GM12878 (cell line): ENCODE measurements at regions not wholly inside any gene's neighbourhood (a gene's known extent, or its start where the extent isn't known, plus 50 kb on each side); places are given as distances from the start of the nearest gene placed in this dataset.

Experiments used
- ATAC-seq: fragments of 200-7000 bp; cut with Tn5 transposase; 3 replicates; pipeline ENCODE4 v1.9.1; 2020; ENCODE audit warnings: mild to moderate bottlenecking, moderate library complexity
- BruUV-seq: library from RNA; stranded (reverse); fragments of 400-500 nt; replicated peaks from 2 replicates; lab custom pipeline; 2021; lab: Mats Ljungman, UMichigan
- CTCF ChIA-PET: fragments of 300-600 bp; sonication (Branson Sonifier 250); formaldehyde crosslinking; extraction: SDS; loops from one replicate; lab custom pipeline; 2021; ENCODE audit warnings: inconsistent platforms; lab: Yijun Ruan, JAX
- POLR2A ChIA-PET: fragments of 350-600 bp; formaldehyde crosslinking; extraction: SDS; loops from one replicate; lab custom pipeline; 2021; ENCODE audit warnings: inconsistent platforms; lab: Charles Lee
- RAD21 ChIA-PET: fragments of 300-600 bp; sonication (Branson Sonifier 250); formaldehyde crosslinking; loops from one replicate; lab custom pipeline; 2023; ENCODE audit warnings: antibody characterized with exemption; ENCODE audit not compliant: unreplicated experiment; lab: Charles Lee
- SMC1A ChIA-PET: fragments of 300-600 bp; sonication (Branson Sonifier 250); formaldehyde crosslinking; loops from one replicate; lab custom pipeline; 2023; ENCODE audit not compliant: unreplicated experiment, uncharacterized antibody; lab: Charles Lee
- DNase-seq: peaks from one replicate; pipeline ENCODE4 v3.0.0-alpha.2; 2011; ENCODE audit warnings: low read depth, low spot score
- FAIRE-seq: peaks from 3 replicates; lab custom pipeline; 2011; peaks lifted over from hg19 to GRCh38; lab: Jason Lieb, UNC
- H2AFZ ChIP-seq: 2 replicates; pipeline ENCODE4 v1.6.0; 2011; ENCODE audit warnings: low read depth, low read length, control low read depth; ENCODE audit not compliant: control insufficient read depth
- H3K27ac ChIP-seq: 2 replicates; pipeline ENCODE4 v1.5.1; 2011; ENCODE audit warnings: control low read depth; ENCODE audit not compliant: control insufficient read depth, insufficient read depth
- H3K27me3 ChIP-seq, 2 experiments: replicated peaks in 1 of 2; 2 replicates each; pipeline versions ENCODE4 v1.6.0 to v1.6.1; 2011; ENCODE audit warnings: low read length in 1 of 2; ENCODE audit not compliant: control insufficient read depth in 2 of 2, insufficient read depth in 2 of 2
- H3K36me3 ChIP-seq, 2 experiments: 2 replicates each; pipeline ENCODE4 v1.5.1; 2011; ENCODE audit warnings: low read length in 1 of 2; ENCODE audit not compliant: control insufficient read depth in 2 of 2, insufficient read depth in 2 of 2
- H3K4me1 ChIP-seq: 2 replicates; pipeline ENCODE4 v1.6.1; 2011; ENCODE audit warnings: mild to moderate bottlenecking, low read length, moderate library complexity, mixed read lengths; ENCODE audit not compliant: control insufficient read depth, insufficient read depth
- H3K4me2 ChIP-seq: 2 replicates; pipeline ENCODE4 v1.6.0; 2011; ENCODE audit warnings: control low read depth; ENCODE audit not compliant: control insufficient read depth, insufficient read depth
- H3K4me3 ChIP-seq: fragments of 200-600 bp; sonication (generic); 2 replicates; pipeline ENCODE4 v1.5.1; 2016
- H3K79me2 ChIP-seq: 2 replicates; pipeline ENCODE4 v1.6.0; 2011; ENCODE audit warnings: low read length; ENCODE audit not compliant: control insufficient read depth, insufficient read depth
- H3K9ac ChIP-seq: 2 replicates; pipeline ENCODE4 v1.8.0; 2011; ENCODE audit warnings: low read length, control low read depth, mixed read lengths; ENCODE audit not compliant: control insufficient read depth, insufficient read depth
- H3K9me3 ChIP-seq: replicated peaks from 3 replicates; pipeline ENCODE4 v1.5.1; 2011; ENCODE audit warnings: mild to moderate bottlenecking, low read length; ENCODE audit not compliant: control insufficient read depth, insufficient read depth
- H4K20me1 ChIP-seq: 2 replicates; pipeline ENCODE4 v1.6.0; 2011; ENCODE audit not compliant: control insufficient read depth, insufficient read depth
- ASH2L ChIP-seq: fragments of 300-600, 200-600 bp; sonication (generic); IDR thresholded peaks from 2 replicates; pipeline ENCODE4 v1.6.1; 2017; ENCODE audit warnings: low read depth, mild to moderate bottlenecking, borderline replicate concordance
- BHLHE40 ChIP-seq, 2 experiments: fragments of 450-650 bp in 1 of 2; IDR thresholded peaks; 2 replicates each; pipeline ENCODE4 v1.6.1; 2011 to 2017; ENCODE audit warnings: low read depth in 2 of 2, borderline replicate concordance in 1 of 2, improper control_type of control experiment in 1 of 2, low read length in 1 of 2, mild to moderate bottlenecking in 1 of 2
- CREB1 ChIP-seq: IDR thresholded peaks from 2 replicates; pipeline ENCODE4 v1.6.1; 2012; ENCODE audit warnings: low read depth, mild to moderate bottlenecking, inconsistent platforms
- CUX1 ChIP-seq: IDR thresholded peaks from 2 replicates; pipeline ENCODE4 v1.6.1; 2012; ENCODE audit warnings: improper control_type of control experiment, low read depth, low read length; ENCODE audit not compliant: insufficient replicate concordance
- GATAD2B ChIP-seq: fragments of 450-650 bp; conservative IDR thresholded peaks from 2 replicates; pipeline ENCODE4 v1.6.1; 2017; ENCODE audit warnings: low read depth, mild to moderate bottlenecking, moderate library complexity
- HDAC2 ChIP-seq: fragments of 200-600 bp; sonication (generic); IDR thresholded peaks from 2 replicates; pipeline ENCODE4 v1.6.1; 2017
- IRF4 ChIP-seq: IDR thresholded peaks from 2 replicates; pipeline ENCODE4 v1.6.1; 2011; ENCODE audit warnings: low read depth, low read length
- LARP7 ChIP-seq: fragments of 450-650 bp; IDR thresholded peaks from 2 replicates; pipeline ENCODE4 v1.6.1; 2017; ENCODE audit warnings: mild to moderate bottlenecking
- NBN ChIP-seq: fragments of 450-650 bp; IDR thresholded peaks from 2 replicates; pipeline ENCODE4 v1.6.1; 2016
- NFXL1 ChIP-seq: fragments of 450-650 bp; IDR thresholded peaks from 2 replicates; pipeline ENCODE4 v1.6.1; 2017; ENCODE audit warnings: antibody characterized with exemption, mild to moderate bottlenecking, borderline replicate concordance
- POLR2AphosphoS5 ChIP-seq: IDR thresholded peaks from 2 replicates; pipeline ENCODE4 v1.6.1; 2011; ENCODE audit warnings: mild to moderate bottlenecking, low read length, inconsistent platforms
- RAD21 ChIP-seq: IDR thresholded peaks from 2 replicates; pipeline ENCODE4 v1.6.1; 2011; ENCODE audit warnings: mild to moderate bottlenecking, low read depth, low read length, moderate library complexity; ENCODE audit not compliant: insufficient read depth
- ZNF384 ChIP-seq: IDR thresholded peaks from 2 replicates; pipeline ENCODE4 v1.6.1; 2012; ENCODE audit warnings: low read depth, mild to moderate bottlenecking, low read length, improper control_type of control experiment, borderline replicate concordance
- in situ Hi-C: fragments of 300-500 bp; cut with MboI; formaldehyde crosslinking; loops from 9 replicates; pipeline ENCODE4 v1.14.3; 2018; ENCODE audit warnings: mixed read lengths
- intact Hi-C: fragments of 100-400 bp; cut with micrococcal nuclease; formaldehyde crosslinking; loops from one replicate; pipeline ENCODE4 v1.14.2; 2022; ENCODE audit not compliant: unreplicated experiment
- TF ChIP-seq, protein P1 (sequence below): fragments of 450-650 bp; IDR thresholded peaks from 2 replicates; pipeline ENCODE4 v1.6.1; 2016; ENCODE audit warnings: mild to moderate bottlenecking, moderate library complexity, borderline replicate concordance

- ChIA-PET SMC1A (no interaction called here), RAD21 (no interaction called here), POLR2A (no interaction called here), CTCF (no interaction called here)
- ATAC-seq: no peak
- Histone ChIP-seq H3K4me3 (no peak overlapping the region), H3K9ac (no peak overlapping the region), H3K4me1 (no peaks in the 10 kb centered on the region), H3K27ac (no peak overlapping the region), H3K27me3 (no peaks in the 10 kb centered on the region), H4K20me1 (no peaks in the 10 kb centered on the region), H3K9me3 (no peaks in the 10 kb centered on the region), H3K4me2 (no peak overlapping the region), H3K36me3 (no peaks in the 10 kb centered on the region), H2AFZ (no peak overlapping the region), H3K79me2 (no peaks in the 10 kb centered on the region)
- BruUV-seq: no TSS peak
- DNase-seq: no peak
- no peak for FAIRE-seq
- intact Hi-C loops: no loop called here
- in situ Hi-C loops: no loop called here
- TF ChIP-seq IRF4: no peak
- no peak for TF ChIP-seq CUX1
- no peak for TF ChIP-seq LARP7
- TF ChIP-seq CREB1: no peak
- no peak for TF ChIP-seq HDAC2
- TF ChIP-seq RAD21: no peak
- TF ChIP-seq NBN: no peak
- no peak for TF ChIP-seq ZNF384
- no peak for TF ChIP-seq NFXL1
- TF ChIP-seq ASH2L: no peak
- TF ChIP-seq, protein P1, sequence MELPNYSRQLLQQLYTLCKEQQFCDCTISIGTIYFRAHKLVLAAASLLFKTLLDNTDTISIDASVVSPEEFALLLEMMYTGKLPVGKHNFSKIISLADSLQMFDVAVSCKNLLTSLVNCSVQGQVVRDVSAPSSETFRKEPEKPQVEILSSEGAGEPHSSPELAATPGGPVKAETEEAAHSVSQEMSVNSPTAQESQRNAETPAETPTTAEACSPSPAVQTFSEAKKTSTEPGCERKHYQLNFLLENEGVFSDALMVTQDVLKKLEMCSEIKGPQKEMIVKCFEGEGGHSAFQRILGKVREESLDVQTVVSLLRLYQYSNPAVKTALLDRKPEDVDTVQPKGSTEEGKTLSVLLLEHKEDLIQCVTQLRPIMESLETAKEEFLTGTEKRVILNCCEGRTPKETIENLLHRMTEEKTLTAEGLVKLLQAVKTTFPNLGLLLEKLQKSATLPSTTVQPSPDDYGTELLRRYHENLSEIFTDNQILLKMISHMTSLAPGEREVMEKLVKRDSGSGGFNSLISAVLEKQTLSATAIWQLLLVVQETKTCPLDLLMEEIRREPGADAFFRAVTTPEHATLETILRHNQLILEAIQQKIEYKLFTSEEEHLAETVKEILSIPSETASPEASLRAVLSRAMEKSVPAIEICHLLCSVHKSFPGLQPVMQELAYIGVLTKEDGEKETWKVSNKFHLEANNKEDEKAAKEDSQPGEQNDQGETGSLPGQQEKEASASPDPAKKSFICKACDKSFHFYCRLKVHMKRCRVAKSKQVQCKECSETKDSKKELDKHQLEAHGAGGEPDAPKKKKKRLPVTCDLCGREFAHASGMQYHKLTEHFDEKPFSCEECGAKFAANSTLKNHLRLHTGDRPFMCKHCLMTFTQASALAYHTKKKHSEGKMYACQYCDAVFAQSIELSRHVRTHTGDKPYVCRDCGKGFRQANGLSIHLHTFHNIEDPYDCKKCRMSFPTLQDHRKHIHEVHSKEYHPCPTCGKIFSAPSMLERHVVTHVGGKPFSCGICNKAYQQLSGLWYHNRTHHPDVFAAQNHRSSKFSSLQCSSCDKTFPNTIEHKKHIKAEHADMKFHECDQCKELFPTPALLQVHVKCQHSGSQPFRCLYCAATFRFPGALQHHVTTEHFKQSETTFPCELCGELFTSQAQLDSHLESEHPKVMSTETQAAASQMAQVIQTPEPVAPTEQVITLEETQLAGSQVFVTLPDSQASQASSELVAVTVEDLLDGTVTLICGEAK: no peak
- TF ChIP-seq GATAD2B: no peak
- TF ChIP-seq POLR2AphosphoS5: no peak
- no peak for TF ChIP-seq BHLHE40 (IDR thresholded peaks at IDR 0.05; ENCODE audit: borderline replicate concordance in 1 of 2, low read depth in 2 of 2, low read length in 1 of 2)
Observed at GRCh38 chr3:168407381-168407780, 311.7 kb upstream of the GOLIM4 start.
